ENCODE measurements at regions not wholly inside any gene's neighbourhood (a gene's known extent, or its start where the extent isn't known, plus 50 kb on each side); places are given as distances from the start of the nearest gene placed in this dataset.

GRCh38 chr1:30345491-30346130 is 377.8 kb downstream of the MATN1 start:
- no peak for TF ChIP-seq POLR2A (IDR thresholded peaks at IDR 0.05; ENCODE audit: low read length)
- TF ChIP-seq GATA1 (IDR thresholded peaks at IDR 0.05; ENCODE audit: low read depth, low read length), result no peak

Measured in erythroblast (primary cell).